Endothelial cell of umbilical vein (primary cell): ENCODE measurements at regions not wholly inside any gene's neighbourhood (a gene's known extent, or its start where the extent isn't known, plus 50 kb on each side); places are given as distances from the start of the nearest gene placed in this dataset.

ENCODE experiments used
- BruUV-seq: library from RNA; stranded (reverse); fragments of 400-500 nt; replicated peaks from 2 replicates; lab custom pipeline; 2021; lab: Mats Ljungman, UMichigan
- CTCF ChIA-PET: fragments of 300-600, 350-600 bp; sonication (Branson Sonifier 250); formaldehyde crosslinking; loops from one replicate; lab custom pipeline; 2021; ENCODE audit warnings: antibody characterized with exemption, inconsistent platforms; lab: Charles Lee
- POLR2A ChIA-PET: fragments of 300-600, 350-600 bp; sonication (Branson Sonifier 250); formaldehyde crosslinking; loops from one replicate; lab custom pipeline; 2021; ENCODE audit warnings: antibody characterized with exemption, inconsistent platforms; lab: Charles Lee
- DNase-seq: peaks from one replicate; pipeline ENCODE4 v3.0.0-alpha.2; 2011; ENCODE audit warnings: low read depth, low spot score
- FAIRE-seq: peaks from 2 replicates; lab custom pipeline; 2011; peaks lifted over from hg19 to GRCh38; lab: Jason Lieb, UNC
- H2AFZ ChIP-seq: 2 replicates; pipeline ENCODE4 v1.6.0; 2012; ENCODE audit warnings: low read depth, low read length, control low read depth, inconsistent platforms
- H3K27ac ChIP-seq: 2 replicates; pipeline ENCODE4 v1.5.1; 2011; ENCODE audit warnings: low read depth, mild to moderate bottlenecking, control low read depth, low read length, moderate library complexity; ENCODE audit not compliant: insufficient read depth
- H3K27me3 ChIP-seq, 2 experiments: 2 replicates each; pipeline versions ENCODE4 v1.6.0 to v1.6.1; 2011; ENCODE audit warnings: low read length in 2 of 2, mixed read lengths in 1 of 2; ENCODE audit not compliant: control insufficient read depth in 2 of 2, insufficient read depth in 2 of 2
- H3K36me3 ChIP-seq, 2 experiments: 2 replicates in 1 of 2; 3 replicates in 1 of 2; pipeline ENCODE4 v1.5.1; 2011; ENCODE audit warnings: low read length in 2 of 2, mild to moderate bottlenecking in 1 of 2, moderate library complexity in 1 of 2; ENCODE audit not compliant: control insufficient read depth in 2 of 2, insufficient read depth in 2 of 2; ENCODE audit errors: extremely low read depth in 1 of 2
- H3K4me1 ChIP-seq: 3 replicates; pipeline ENCODE4 v1.5.1; 2011; ENCODE audit warnings: mild to moderate bottlenecking, low read length; ENCODE audit not compliant: control insufficient read depth, insufficient read depth; ENCODE audit errors: extremely low read depth
- H3K4me2 ChIP-seq: 2 replicates; pipeline ENCODE4 v1.6.1; 2011; ENCODE audit warnings: low read length, control low read depth, mixed read lengths; ENCODE audit not compliant: insufficient read depth
- H3K4me3 ChIP-seq, 3 experiments: fragments of 200-600 bp in 1 of 3; sonication (generic), shearing (Covaris generic) in 1 of 3; replicated peaks in 1 of 3; 2 replicates each; pipeline ENCODE4 v1.5.1; 2011 to 2016; ENCODE audit warnings: control low read depth in 3 of 3, low read length in 3 of 3, mild to moderate bottlenecking in 2 of 3, inconsistent platforms in 1 of 3, low read depth in 1 of 3, moderate library complexity in 1 of 3; ENCODE audit not compliant: insufficient read depth in 1 of 3
- H3K79me2 ChIP-seq: 2 replicates; pipeline ENCODE4 v1.6.0; 2012; ENCODE audit warnings: low read length, inconsistent platforms; ENCODE audit not compliant: control insufficient read depth, insufficient read depth
- H3K9ac ChIP-seq: replicated peaks from 2 replicates; pipeline ENCODE3; 2011; ENCODE audit warnings: low read length, control low read depth; ENCODE audit not compliant: insufficient read depth; ENCODE audit errors: extremely low read depth
- H3K9me1 ChIP-seq: replicated peaks from 3 replicates; pipeline ENCODE4 v1.6.0; 2011; ENCODE audit warnings: mild to moderate bottlenecking, low read length; ENCODE audit not compliant: control insufficient read depth, insufficient read depth; ENCODE audit errors: extremely low read depth
- H3K9me3 ChIP-seq: replicated peaks from 2 replicates; pipeline ENCODE4 v1.5.1; 2012; ENCODE audit warnings: low read length, inconsistent platforms; ENCODE audit not compliant: control insufficient read depth, insufficient read depth
- H4K20me1 ChIP-seq: replicated peaks from 2 replicates; pipeline ENCODE3; 2011; ENCODE audit warnings: mild to moderate bottlenecking, low read length; ENCODE audit not compliant: control insufficient read depth, insufficient read depth; ENCODE audit errors: extremely low read depth
- EZH2 ChIP-seq: IDR thresholded peaks from 2 replicates; pipeline ENCODE4 v1.6.1; 2012; ENCODE audit warnings: borderline replicate concordance, low read depth, mild to moderate bottlenecking, moderate library complexity, low read length, inconsistent platforms; ENCODE audit not compliant: severe bottlenecking
- FOS ChIP-seq: IDR thresholded peaks from 2 replicates; pipeline ENCODE4 v1.6.1; 2011; ENCODE audit warnings: mild to moderate bottlenecking, low read length, moderate library complexity, borderline replicate concordance; ENCODE audit not compliant: insufficient read depth
- GATA2 ChIP-seq: IDR thresholded peaks from 2 replicates; pipeline ENCODE4 v1.7.0; 2011; ENCODE audit warnings: low read depth, mild to moderate bottlenecking, moderate library complexity, mixed read lengths, low read length; ENCODE audit not compliant: insufficient read length, insufficient read depth
- JUN ChIP-seq: IDR thresholded peaks from 2 replicates; pipeline ENCODE4 v1.6.1; 2011; ENCODE audit warnings: borderline replicate concordance, low read depth; ENCODE audit not compliant: insufficient read length, insufficient read depth
- MYC ChIP-seq: IDR thresholded peaks from one replicate; pipeline ENCODE4 v1.6.1; 2011; ENCODE audit warnings: mild to moderate bottlenecking, low read depth, low read length
- POLR2A ChIP-seq: IDR thresholded peaks from 2 replicates; pipeline ENCODE4 v1.6.1; 2012; ENCODE audit warnings: low read depth, mild to moderate bottlenecking, control low read depth, low read length
- POLR2AphosphoS5 ChIP-seq: IDR thresholded peaks from 2 replicates; pipeline ENCODE4 v1.6.1; 2012; ENCODE audit warnings: low read depth, mild to moderate bottlenecking, control low read depth, low read length, moderate library complexity; ENCODE audit not compliant: insufficient read depth
- dilution Hi-C: fragments of 300-500 bp; cut with MboI; formaldehyde crosslinking; loops from one replicate; pipeline ENCODE4 v1.15.0; 2019; ENCODE audit warnings: low sequenced_read_pairs; ENCODE audit not compliant: extremely low pct_ligation_motif_present
- intact Hi-C: fragments of 100-400 bp; cut with micrococcal nuclease; formaldehyde crosslinking; loops from one replicate; pipeline ENCODE4 v1.10.0; 2022
- TF ChIP-seq, protein P1 (sequence below): IDR thresholded peaks from 2 replicates; pipeline ENCODE4 v1.6.1; 2011; ENCODE audit not compliant: insufficient read depth, insufficient read length
- TF ChIP-seq, protein P2 (sequence below), 2 donors: IDR thresholded peaks; 1 replicate in 1 of 2; 2 replicates in 1 of 2; pipeline ENCODE4 v1.5.1; 2011; ENCODE audit warnings: low read length in 2 of 2, mild to moderate bottlenecking in 2 of 2, moderate library complexity in 2 of 2, control low read depth in 1 of 2, inconsistent platforms in 1 of 2, low read depth in 1 of 2; ENCODE audit not compliant: insufficient read depth in 1 of 2; ENCODE audit errors: extremely low read depth in 1 of 2

DNA sequence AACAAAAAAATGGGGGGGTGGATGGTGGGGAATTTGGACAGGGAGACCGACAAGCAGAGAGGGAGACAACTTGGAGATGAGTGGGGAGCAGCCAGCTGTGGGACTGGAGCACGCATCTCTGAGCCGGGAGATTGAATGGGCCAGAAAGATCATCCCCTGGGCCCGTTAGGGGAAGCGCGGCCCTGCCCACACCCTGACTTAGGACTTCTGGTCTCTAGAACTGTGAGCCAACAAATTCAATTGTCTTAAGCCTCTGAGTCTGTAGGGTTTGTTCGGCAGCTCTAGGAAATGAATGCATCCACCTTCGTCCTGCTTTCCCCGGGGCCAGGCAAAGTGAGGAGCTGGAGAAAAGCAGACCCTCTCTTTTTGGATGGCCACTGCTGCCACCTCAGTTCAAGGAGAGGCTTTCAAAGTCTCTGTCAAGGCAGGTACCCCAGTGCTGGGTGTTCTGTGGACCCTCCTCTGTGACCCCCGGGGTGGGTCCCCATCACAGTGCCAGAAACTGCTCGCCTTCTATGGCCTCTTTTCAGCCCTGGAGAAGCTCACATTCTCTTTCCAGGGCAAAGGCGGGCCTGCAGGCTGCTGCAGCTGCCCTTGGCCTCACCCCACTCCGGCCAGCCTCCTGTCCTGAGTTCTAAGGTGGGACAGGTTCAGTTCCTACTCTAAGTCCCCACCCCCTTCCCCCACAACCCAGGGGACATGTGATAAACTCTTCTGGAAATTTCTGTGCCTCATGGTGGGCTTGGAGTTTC, 423.2 kb downstream of the RPS24 start:
- Histone ChIP-seq H3K4me3 (peak overlapping the region in 2 of 3 experiments; percentile 0 to 54), H3K9me1 (no peaks in the 10 kb centered on the region), H2AFZ (no peak overlapping the region), H3K9me3 (no peaks in the 10 kb centered on the region), H3K4me1 (peaks cover 43% of the 10 kb centered on the region), H3K79me2 (peaks cover 2% of the 10 kb centered on the region), H3K36me3 (no peaks in the 10 kb centered on the region), H3K4me2 (peak overlapping the region; percentile 85), H3K27ac (peak overlapping the region; percentile 99), H3K9ac (peak overlapping the region; percentile 26), H3K27me3 (no peaks in the 10 kb centered on the region), H4K20me1 (no peaks in the 10 kb centered on the region)
- TF ChIP-seq, protein P1, sequence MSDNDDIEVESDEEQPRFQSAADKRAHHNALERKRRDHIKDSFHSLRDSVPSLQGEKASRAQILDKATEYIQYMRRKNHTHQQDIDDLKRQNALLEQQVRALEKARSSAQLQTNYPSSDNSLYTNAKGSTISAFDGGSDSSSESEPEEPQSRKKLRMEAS: no peak
- TF ChIP-seq POLR2A (no peak), FOS (no peak), MYC (no peak), JUN (no peak), POLR2AphosphoS5 (no peak), GATA2 (no peak), EZH2 (no peak)
- TF ChIP-seq, protein P2, sequence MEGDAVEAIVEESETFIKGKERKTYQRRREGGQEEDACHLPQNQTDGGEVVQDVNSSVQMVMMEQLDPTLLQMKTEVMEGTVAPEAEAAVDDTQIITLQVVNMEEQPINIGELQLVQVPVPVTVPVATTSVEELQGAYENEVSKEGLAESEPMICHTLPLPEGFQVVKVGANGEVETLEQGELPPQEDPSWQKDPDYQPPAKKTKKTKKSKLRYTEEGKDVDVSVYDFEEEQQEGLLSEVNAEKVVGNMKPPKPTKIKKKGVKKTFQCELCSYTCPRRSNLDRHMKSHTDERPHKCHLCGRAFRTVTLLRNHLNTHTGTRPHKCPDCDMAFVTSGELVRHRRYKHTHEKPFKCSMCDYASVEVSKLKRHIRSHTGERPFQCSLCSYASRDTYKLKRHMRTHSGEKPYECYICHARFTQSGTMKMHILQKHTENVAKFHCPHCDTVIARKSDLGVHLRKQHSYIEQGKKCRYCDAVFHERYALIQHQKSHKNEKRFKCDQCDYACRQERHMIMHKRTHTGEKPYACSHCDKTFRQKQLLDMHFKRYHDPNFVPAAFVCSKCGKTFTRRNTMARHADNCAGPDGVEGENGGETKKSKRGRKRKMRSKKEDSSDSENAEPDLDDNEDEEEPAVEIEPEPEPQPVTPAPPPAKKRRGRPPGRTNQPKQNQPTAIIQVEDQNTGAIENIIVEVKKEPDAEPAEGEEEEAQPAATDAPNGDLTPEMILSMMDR (IDR thresholded peaks at IDR 0.05; ENCODE audit: extremely low read depth in 1 of 2, insufficient read depth in 1 of 2, low read depth in 1 of 2, low read length in 2 of 2): no peak
- TSS peak; percentile 41 for BruUV-seq
- CTCF ChIA-PET: interaction anchor here (1.1 to 2.7 kb wide), 3 partner anchors 16 to 201 kb away, joined by 3 to 11 read pairs (median 7); no protein-coding TSS in a partner anchor
- peak; percentile 70 for FAIRE-seq
- POLR2A ChIA-PET: no interaction called here
- peak; percentile 43 for DNase-seq
- intact Hi-C loops: loop anchor here (5.0 to 10.0 kb wide), 5 partner anchors 410 to 738 kb away; partner anchors contain the start of gene ZMIZ1
- dilution Hi-C loops: no loop called here
